ENCODE measurements at regions not wholly inside any gene's neighbourhood (a gene's known extent, or its start where the extent isn't known, plus 50 kb on each side); places are given as distances from the start of the nearest gene placed in this dataset.

GRCh38 chr2:175568109-175568730 lies 386.7 kb upstream of the ATP5MC3 start:
- no peak for TF ChIP-seq EZH2 (IDR thresholded peaks at IDR 0.05; ENCODE audit: insufficient read depth, low read length)
- no peak for TF ChIP-seq CTCF (IDR thresholded peaks at IDR 0.05; ENCODE audit: insufficient read depth, low read depth, low read length)
